HG03135 (cell line): ENCODE measurements at regions not wholly inside any gene's neighbourhood (a gene's known extent, or its start where the extent isn't known, plus 50 kb on each side); places are given as distances from the start of the nearest gene placed in this dataset.

Source experiments
- ATAC-seq: cut with Tn5 transposase; IDR thresholded peaks from one replicate; pipeline ENCODE4 v1.9.1; 2021; ENCODE audit warnings: mild to moderate bottlenecking, moderate library complexity; ENCODE audit not compliant: unreplicated experiment

- ATAC-seq = no peak
Measured at GRCh38 chr10:107914450-107915214, 750.1 kb upstream of the SORCS1 start.

DNA sequence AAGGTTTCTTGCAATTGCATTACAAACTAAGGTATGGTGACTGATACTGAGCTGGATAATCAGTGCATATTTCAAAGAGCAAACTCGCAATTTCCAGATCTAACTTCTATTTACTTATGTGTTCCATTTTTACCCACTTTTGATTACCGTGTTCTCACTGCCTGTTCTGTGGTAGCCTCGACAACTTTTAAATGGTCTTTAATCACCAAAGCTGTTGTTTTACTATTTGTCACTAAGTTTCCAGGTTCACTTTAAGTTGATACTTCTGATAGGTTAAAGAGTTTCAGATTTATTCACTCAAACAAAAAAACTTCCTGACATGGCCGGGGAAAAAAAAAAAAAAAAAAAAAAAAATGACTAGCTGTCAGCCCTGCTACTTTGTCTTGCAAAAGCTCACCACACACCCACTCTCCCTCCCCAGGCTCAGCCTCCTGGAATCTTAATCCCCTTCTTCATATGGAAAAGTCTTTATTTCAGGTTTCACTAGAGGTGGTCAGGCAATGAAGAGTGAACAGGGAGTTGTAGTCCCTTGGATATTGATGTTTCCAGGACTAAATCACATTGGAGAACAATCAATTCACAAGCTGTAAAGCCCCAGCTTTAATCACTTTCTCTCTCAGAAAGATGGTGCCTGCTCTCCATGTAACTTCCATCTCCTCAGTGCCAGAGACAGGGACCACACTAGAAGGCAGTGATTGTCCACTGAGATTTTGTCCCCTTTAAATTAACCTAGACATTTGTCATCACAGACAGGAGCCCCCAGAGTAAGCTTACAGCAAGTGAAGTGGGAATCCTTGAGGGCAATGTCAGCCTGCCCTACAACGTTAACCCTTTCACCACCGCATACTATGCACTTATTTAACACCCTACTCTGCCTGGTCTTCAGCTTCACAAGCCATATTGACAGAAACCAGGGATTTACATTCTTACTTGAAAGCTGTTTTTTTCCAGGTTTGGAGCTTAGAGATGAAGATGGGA lies 749.1 kb upstream of the SORCS1 start:
- no peak for ATAC-seq

GRCh38 chr10:107901076-107901475 lies 736.6 kb upstream of the SORCS1 start:
- ATAC-seq = no peak

DNA sequence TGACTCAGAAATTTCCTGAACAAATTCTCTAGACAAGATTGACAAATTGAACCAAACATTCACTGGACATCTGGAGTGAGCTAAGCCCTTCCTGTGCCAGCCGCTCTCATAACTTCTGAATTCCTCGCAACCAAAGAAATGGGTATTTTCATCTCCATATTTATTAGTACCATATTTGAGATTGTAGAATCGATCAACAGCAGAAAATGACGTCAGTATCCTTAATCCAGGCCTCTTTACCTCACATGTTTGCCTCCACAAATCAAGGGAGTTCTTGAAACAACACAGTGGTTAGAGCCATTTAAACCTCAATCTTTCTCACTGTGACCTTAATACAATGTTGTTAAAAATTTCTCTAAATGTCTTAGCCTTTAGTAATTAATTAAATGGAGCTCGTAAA lies 735.6 kb upstream of the SORCS1 start:
- ATAC-seq = no peak

DNA sequence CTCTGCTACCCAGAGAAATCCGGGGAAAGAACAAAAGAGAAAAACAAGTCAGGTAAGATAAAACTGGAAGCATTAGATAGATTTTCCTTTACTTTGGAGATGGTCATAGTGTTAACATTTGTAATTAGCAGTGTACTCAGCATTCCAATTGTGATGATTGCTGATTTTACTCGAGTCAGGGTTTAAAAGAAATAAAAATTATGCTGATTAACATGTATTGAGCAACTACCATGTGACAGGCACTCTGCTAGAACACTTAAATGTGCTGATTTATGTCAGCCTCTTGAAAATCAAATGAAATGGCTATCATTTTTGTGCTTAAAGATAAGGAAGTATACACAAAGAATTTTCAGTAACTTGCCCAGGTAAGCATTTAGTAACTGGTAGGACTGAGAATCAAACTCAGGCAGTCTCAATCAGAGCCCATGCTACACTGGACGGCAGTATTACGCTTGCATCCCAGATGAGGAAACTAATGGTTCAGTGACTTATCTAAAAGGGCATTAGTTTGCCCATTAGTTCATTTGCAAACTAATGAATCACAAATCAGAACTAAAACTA lies 735.1 kb upstream of the SORCS1 start:
- ATAC-seq = no peak

DNA sequence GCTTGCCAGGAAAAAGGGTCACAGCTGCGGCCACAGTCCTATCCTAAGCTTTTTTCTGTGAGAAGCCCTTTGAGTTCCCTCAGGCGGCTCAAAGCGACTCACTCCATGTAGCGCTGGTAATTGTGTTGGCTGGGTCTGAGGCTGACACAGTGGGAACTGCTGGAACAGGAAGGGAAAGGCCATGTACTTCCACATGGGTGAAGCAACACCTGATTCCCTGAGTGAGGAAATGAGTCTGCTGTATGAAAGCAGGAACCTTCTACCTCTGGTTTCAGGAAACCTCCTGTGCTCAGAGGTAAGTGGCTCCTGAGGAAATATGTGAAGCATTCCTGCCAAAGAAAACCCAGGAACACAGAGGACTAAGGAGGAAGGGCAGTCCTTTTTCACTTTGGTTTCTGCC lies 734.6 kb upstream of the SORCS1 start:
- no peak for ATAC-seq

GRCh38 chr10:107898392-107898791 lies 733.9 kb upstream of the SORCS1 start:
- no peak for ATAC-seq

- no peak for ATAC-seq
Measured at GRCh38 chr10:107894516-107894915, 730.0 kb upstream of the SORCS1 start.

GRCh38 chr10:107889105-107889504 lies 724.6 kb upstream of the SORCS1 start:
- no peak for ATAC-seq

GRCh38 chr10:107880185-107880584 lies 715.7 kb upstream of the SORCS1 start:
- ATAC-seq = no peak

- no peak for ATAC-seq
Measured at GRCh38 chr10:107873007-107873406, 708.5 kb upstream of the SORCS1 start.

DNA sequence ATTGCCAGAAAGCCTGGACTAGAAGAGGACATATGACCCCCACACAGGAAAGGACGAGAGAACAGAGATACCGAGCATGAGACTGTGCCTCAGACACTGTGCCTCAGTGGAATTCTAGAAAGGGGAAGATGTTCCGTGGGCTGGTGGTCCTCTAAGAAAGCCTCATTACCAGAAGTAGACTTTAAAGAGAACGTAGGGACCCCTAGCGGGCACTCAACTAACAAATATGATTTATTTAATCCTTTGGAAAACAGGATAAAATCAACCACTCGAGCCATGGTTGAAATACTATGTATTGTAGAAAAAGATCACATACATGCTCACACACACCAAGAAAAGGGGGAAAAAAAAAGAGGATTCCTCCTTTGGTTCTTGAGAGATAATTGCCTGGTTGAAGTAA lies 701.2 kb upstream of the SORCS1 start:
- no peak for ATAC-seq

GRCh38 chr10:107859065-107859464 lies 694.6 kb upstream of the SORCS1 start:
- ATAC-seq = no peak

- no peak for ATAC-seq
Measured at GRCh38 chr10:107856047-107856315, 691.5 kb upstream of the SORCS1 start.

DNA sequence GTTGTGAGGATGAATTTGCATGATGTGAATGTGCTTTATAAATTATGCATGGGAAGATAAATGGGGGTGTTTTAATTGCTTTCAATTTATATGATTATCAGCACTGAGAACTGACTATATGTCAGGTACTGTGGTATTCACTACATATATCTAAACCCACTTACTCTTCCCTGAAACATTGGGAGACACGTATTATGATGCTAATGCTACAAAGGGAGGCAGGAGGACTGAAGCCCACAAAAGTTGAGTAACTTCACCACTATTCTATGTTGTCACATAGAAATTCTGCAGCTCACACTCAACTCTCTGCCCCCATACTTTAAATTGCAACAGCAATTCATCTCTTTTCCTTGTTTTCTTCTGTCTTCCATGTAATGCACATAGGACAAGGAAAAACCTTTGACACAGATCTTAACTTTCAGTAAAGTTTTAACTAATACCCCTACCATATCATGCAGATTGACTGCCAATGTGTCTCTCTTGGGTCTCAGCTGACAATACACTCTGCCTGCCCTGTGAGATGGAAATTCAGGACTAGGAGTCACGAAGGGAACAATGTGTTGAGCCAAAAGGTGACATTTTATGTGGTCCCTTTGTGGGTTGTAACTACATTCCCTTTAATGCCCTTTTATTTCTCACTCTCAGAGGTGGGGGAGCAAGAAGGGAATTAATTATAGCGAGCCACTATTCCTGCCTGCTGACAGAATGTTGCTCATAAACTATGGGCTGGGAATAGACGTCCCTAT lies 691.0 kb upstream of the SORCS1 start:
- ATAC-seq = no peak

DNA sequence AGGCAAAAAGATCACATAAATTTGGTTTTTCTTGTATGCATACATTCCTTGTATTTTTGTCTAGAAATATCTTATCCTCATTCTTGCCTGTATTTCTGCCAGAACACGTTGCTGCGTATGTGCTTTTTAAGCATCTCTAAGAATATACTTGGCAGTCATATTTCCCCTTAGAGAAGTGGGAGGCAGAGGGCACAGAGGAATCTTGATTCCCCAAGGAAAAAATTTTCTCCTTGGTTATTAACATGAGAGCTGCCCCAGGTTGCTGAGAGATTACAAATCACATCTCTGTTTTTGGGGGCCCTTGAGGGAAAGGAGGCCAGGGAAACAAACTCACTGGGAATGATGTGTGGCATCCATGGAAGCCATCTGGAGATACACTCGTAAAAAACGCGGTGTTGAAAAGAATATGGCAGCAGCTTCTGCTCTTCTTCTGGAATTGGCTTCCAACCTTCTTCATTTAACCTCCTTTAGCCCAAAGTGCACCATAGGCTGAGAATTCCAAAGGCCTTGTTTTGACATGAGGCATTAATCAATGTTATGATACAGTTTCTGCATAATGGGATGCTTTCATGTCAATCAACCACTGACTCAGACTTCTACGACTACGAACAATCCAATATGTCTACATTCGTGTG lies 684.3 kb upstream of the SORCS1 start:
- no peak for ATAC-seq

DNA sequence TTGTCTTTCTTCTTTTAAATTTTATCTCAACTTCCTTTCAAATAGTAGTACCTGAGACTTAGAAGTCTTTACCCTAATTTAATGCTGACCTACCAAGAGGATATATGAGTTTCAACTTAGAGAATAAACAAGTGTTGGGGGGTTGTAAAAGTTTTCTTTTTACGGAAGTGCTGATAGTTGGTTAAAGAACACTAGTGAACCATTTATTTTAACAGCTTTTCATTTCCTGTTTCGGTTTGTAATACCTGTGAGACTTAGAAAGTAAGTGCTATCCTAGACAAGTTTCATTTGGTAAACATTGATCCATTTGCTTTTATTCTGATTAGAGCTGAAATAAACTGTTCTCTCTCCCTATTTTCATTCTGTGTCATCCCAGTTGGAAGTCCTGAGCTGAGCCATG lies 683.1 kb upstream of the SORCS1 start:
- peak; percentile 67 for ATAC-seq

DNA sequence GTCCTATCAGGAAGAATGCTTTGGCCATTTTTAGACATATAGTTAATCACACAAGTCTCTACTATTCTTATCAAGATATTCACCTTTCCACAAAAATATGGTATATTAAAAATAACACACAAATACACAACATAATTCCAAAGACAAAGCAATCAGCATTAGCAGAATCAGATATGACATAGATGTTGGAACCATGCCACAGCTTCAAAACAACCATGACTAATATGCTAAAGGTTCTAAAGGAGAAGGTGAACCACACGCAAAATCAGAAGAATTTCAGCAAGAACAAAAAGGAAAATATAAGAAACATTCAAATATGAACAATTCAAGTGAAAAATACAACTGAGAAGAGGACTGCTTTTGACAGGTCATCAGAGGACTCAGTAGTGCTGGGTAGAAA lies 670.2 kb upstream of the SORCS1 start:
- ATAC-seq = no peak

GRCh38 chr10:107831772-107832171 lies 667.3 kb upstream of the SORCS1 start:
- ATAC-seq = no peak

GRCh38 chr10:107829161-107829560 lies 664.7 kb upstream of the SORCS1 start:
- ATAC-seq = no peak

- ATAC-seq = no peak
Measured at GRCh38 chr10:107826171-107826570, 661.7 kb upstream of the SORCS1 start.
